Mucosa of descending colon (tissue), 3 donors: ENCODE measurements at regions not wholly inside any gene's neighbourhood (a gene's known extent, or its start where the extent isn't known, plus 50 kb on each side); places are given as distances from the start of the nearest gene placed in this dataset.

Source experiments
- ATAC-seq: fragments of 200-7000 bp; cut with Tn5 transposase; one replicate; pipeline ENCODE4 v1.9.1; 2020; ENCODE audit warnings: mild to moderate bottlenecking, moderate library complexity
- DNase-seq, 3 donors: peaks; one replicate each; pipeline ENCODE4 v3.0.0-alpha.2; 2020
- H3K36me3 ChIP-seq: fragments of 200-600 bp; one replicate; pipeline ENCODE4 v1.8.0; 2021; ENCODE audit warnings: low read depth, mild to moderate bottlenecking
- H3K4me1 ChIP-seq: fragments of 200-600 bp; one replicate; pipeline ENCODE4 v1.8.0; 2021; ENCODE audit warnings: low read depth, mild to moderate bottlenecking
- H3K4me3 ChIP-seq: fragments of 200-600 bp; one replicate; pipeline ENCODE4 v1.8.0; 2021; ENCODE audit warnings: mild to moderate bottlenecking
- H3K9me3 ChIP-seq: fragments of 200-600 bp; one replicate; pipeline ENCODE4 v1.8.0; 2021; ENCODE audit warnings: mild to moderate bottlenecking
- CTCF ChIP-seq: fragments of 200-600 bp; IDR thresholded peaks from one replicate; pipeline ENCODE4 v1.8.0; 2022; ENCODE audit warnings: antibody characterized with exemption, mild to moderate bottlenecking
- intact Hi-C, 2 donors: fragments of 100-400 bp; cut with DNase I in 1 of 2; cut with micrococcal nuclease in 1 of 2; formaldehyde crosslinking; loops; one replicate each; pipeline versions ENCODE4 v1.11.0 to v1.11.1; 2022; cut with DNase I, micrococcal nuclease
- donor health status: DM: no; HTN: no; CAD: no; lungs with moderate emphysema.
- donor health status: DM: no; HTN: no; CAD: no.
- donor health status: DM: no; HTN: yes; CAD: no.

- Histone ChIP-seq H3K9me3 (no peaks in the 10 kb centered on the region), H3K4me1 (no peaks in the 10 kb centered on the region), H3K4me3 (no peak overlapping the region), H3K36me3 (no peaks in the 10 kb centered on the region)
- DNase-seq (no peak), ATAC-seq (no peak)
- intact Hi-C loops = no loop called here
- no peak for TF ChIP-seq CTCF
Measured at GRCh38 chr22:48876951-48877350, 950.7 kb downstream of the BRD1 start.

GRCh38 chr22:48874956-48875355 lies 952.7 kb downstream of the BRD1 start:
- TF ChIP-seq CTCF = no peak

GRCh38 chr22:48873191-48873520 lies 954.5 kb downstream of the BRD1 start:
- Histone ChIP-seq H3K4me3 (no peak overlapping the region), H3K4me1 (no peaks in the 10 kb centered on the region), H3K9me3 (no peaks in the 10 kb centered on the region), H3K36me3 (no peaks in the 10 kb centered on the region)
- intact Hi-C loops = no loop called here
- ATAC-seq (no peak), DNase-seq (no peak)
- TF ChIP-seq CTCF = no peak

More at GRCh38 chr22:48874956-48875355, 952.7 kb downstream of the BRD1 start:
- Histone ChIP-seq H3K4me3 (no peak overlapping the region), H3K4me1 (no peaks in the 10 kb centered on the region), H3K36me3 (no peaks in the 10 kb centered on the region), H3K9me3 (no peaks in the 10 kb centered on the region)
- DNase-seq (no peak), ATAC-seq (no peak)
- intact Hi-C loops = no loop called here

GRCh38 chr22:48872271-48873190 lies 955.1 kb downstream of the BRD1 start:
- no peaks in the 10 kb centered on the region for H3K36me3 ChIP-seq
- H3K4me3 ChIP-seq = no peak overlapping the region
- DNase-seq (peak in 1 of 3 donors; percentile 18), ATAC-seq (no peak)
- intact Hi-C loops = no loop called here
- no peaks in the 10 kb centered on the region for H3K4me1 ChIP-seq
- TF ChIP-seq CTCF = no peak
- no peaks in the 10 kb centered on the region for H3K9me3 ChIP-seq

GRCh38 chr22:48871176-48871840 lies 956.4 kb downstream of the BRD1 start:
- no peak overlapping the region for H3K4me3 ChIP-seq
- DNase-seq (peak in 1 of 3 donors; percentile 29), ATAC-seq (no peak)
- no peaks in the 10 kb centered on the region for H3K36me3 ChIP-seq
- no peaks in the 10 kb centered on the region for H3K4me1 ChIP-seq
- no peak for TF ChIP-seq CTCF
- H3K9me3 ChIP-seq = no peaks in the 10 kb centered on the region
- intact Hi-C loops = no loop called here
